Ishikawa (cell line): ENCODE measurements at regions not wholly inside any gene's neighbourhood (a gene's known extent, or its start where the extent isn't known, plus 50 kb on each side); places are given as distances from the start of the nearest gene placed in this dataset.

Source experiments
- MAX ChIP-seq: IDR thresholded peaks from 2 replicates; pipeline ENCODE4 v1.6.1; 2012
- YY1 ChIP-seq: IDR thresholded peaks from 2 replicates; pipeline ENCODE4 v1.6.1; 2012; ENCODE audit warnings: low read depth

DNA sequence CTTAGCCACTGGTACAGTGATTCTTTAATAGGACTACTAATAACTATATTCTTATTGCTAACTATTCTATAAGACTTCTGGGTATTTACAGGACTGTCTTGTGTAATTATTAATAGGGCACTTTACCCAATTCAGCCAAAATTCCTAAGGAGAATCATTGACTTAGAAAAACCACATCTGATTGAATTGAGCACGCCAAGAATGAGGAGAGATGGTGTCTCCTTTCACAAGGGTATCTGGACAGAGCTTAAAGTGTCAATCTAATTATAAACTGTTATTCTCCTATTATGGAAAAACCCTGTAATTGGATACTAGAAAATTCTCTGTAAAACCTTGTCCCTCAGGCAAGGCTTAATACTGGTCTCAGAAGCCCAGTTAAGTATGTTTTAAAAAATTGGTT, 111.1 kb upstream of the TLL1 start:
- no peak for TF ChIP-seq MAX
- TF ChIP-seq YY1, result no peak
